Stomach (tissue), 4 donors: ENCODE measurements at regions not wholly inside any gene's neighbourhood (a gene's known extent, or its start where the extent isn't known, plus 50 kb on each side); places are given as distances from the start of the nearest gene placed in this dataset.
"Not testable (repeated sequence)": the region's sequence is repeated elsewhere in the genome, so short reads cannot be mapped to it uniquely, and the experiment has no call there.

ENCODE experiments used
- CTCF ChIP-seq, 7 experiments: fragments of 450-650 bp in 4 of 7; fragments of 200-600 bp in 3 of 7; sonication (generic) in 3 of 7; IDR thresholded peaks; one replicate each; pipeline ENCODE4 v1.5.1; 2016 to 2019; ENCODE audit warnings: antibody characterized with exemption in 7 of 7, control low read depth in 2 of 7, mild to moderate bottlenecking in 1 of 7
- EP300 ChIP-seq: sonication (generic); formaldehyde crosslinking; IDR thresholded peaks from one replicate; pipeline ENCODE4 v1.6.1; 2017; ENCODE audit warnings: antibody characterized with exemption
- POLR2A ChIP-seq, 4 donors: fragments of 450-650 bp; IDR thresholded peaks; one replicate each; pipeline ENCODE4 v1.6.1; 2016; ENCODE audit warnings: antibody characterized with exemption in 4 of 4, control low read depth in 2 of 4, mild to moderate bottlenecking in 1 of 4, moderate library complexity in 1 of 4

DNA sequence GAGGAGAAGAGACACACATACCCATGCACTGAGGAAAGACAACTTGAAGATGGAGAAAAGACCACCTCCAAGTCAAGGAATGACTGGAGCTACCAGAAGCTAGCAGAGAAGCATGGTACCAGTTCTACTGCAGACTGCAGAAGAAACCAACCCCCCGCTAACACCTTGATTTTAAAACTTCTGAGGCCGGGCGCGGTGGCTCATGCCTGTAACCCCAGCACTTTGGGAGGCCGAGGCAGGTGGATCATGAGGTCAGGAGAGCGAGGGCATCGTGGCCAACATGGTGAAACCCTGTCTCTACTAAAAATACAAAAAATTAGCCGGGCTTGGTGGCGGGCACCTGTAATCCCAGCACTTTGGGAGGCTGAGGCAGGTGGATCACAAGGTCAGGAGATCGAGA lies 240.0 kb downstream of the ASMT start:
- not testable (repeated sequence) for TF ChIP-seq EP300; CTCF (IDR thresholded peaks at IDR 0.05); POLR2A (IDR thresholded peaks at IDR 0.05)
